ENCODE measurements at regions not wholly inside any gene's neighbourhood (a gene's known extent, or its start where the extent isn't known, plus 50 kb on each side); places are given as distances from the start of the nearest gene placed in this dataset.

DNA sequence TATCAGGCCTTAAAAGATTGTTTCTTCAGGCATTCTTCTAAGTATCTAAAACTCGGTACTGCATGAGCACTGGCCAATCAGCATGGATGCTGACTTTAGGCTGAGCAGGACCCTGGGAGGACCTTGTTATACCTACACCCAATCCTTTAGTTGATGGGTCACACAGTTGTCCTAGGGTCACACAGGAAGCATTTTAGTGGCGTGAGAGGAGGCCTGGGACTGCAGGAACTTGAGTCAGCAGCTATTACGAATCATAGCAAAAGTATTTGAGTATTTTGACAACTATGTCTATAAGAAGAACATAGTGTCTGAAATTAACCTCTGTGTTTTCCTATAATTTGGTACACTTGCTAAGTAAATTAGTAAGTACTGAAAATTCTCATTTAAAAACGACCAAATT, 741.4 kb downstream of the HACE1 start:
- TF ChIP-seq, protein P1, sequence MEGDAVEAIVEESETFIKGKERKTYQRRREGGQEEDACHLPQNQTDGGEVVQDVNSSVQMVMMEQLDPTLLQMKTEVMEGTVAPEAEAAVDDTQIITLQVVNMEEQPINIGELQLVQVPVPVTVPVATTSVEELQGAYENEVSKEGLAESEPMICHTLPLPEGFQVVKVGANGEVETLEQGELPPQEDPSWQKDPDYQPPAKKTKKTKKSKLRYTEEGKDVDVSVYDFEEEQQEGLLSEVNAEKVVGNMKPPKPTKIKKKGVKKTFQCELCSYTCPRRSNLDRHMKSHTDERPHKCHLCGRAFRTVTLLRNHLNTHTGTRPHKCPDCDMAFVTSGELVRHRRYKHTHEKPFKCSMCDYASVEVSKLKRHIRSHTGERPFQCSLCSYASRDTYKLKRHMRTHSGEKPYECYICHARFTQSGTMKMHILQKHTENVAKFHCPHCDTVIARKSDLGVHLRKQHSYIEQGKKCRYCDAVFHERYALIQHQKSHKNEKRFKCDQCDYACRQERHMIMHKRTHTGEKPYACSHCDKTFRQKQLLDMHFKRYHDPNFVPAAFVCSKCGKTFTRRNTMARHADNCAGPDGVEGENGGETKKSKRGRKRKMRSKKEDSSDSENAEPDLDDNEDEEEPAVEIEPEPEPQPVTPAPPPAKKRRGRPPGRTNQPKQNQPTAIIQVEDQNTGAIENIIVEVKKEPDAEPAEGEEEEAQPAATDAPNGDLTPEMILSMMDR (IDR thresholded peaks at IDR 0.05), result no peak
- no peak for TF ChIP-seq ZFX (IDR thresholded peaks at IDR 0.05; ENCODE audit: borderline replicate concordance)

Measured in 22Rv1 (cell line).